ENCODE measurements at regions not wholly inside any gene's neighbourhood (a gene's known extent, or its start where the extent isn't known, plus 50 kb on each side); places are given as distances from the start of the nearest gene placed in this dataset.

DNA sequence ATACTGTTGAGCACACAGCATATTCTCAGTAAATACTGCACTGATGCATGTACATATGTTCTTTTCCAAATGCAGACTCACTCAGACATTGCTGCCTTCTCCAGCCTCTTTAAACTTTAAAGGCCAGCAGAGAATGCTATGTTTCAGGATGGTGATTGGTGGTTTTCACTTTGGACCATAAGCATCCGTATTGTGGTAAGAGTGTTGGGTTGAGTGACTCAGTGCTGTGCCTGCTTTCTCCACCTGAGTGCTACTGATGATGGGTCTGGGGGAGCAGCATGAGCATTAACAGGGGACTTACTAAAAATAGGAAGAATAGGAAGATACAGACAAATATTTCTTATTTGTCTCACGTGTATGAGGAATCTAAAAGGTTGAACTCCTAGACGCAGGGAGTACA lies 56.3 kb upstream of the ZNF92 start:
- H3K4me1 ChIP-seq (ENCODE audit: control insufficient read depth, extremely low read depth, insufficient read depth, low read length) = no peaks in the 10 kb centered on the region
- H3K36me3 ChIP-seq (ENCODE audit: control insufficient read depth, insufficient read depth, low read length) = no peaks in the 10 kb centered on the region
- H3K9ac ChIP-seq (ENCODE audit: insufficient read depth, low read length) = no peak overlapping the region
- H2AFZ ChIP-seq (ENCODE audit: low read length) = no peak overlapping the region
- TF ChIP-seq EZH2 (IDR thresholded peaks at IDR 0.05; ENCODE audit: low read length, missing control alignments) = no peak
- TF ChIP-seq, protein P1, sequence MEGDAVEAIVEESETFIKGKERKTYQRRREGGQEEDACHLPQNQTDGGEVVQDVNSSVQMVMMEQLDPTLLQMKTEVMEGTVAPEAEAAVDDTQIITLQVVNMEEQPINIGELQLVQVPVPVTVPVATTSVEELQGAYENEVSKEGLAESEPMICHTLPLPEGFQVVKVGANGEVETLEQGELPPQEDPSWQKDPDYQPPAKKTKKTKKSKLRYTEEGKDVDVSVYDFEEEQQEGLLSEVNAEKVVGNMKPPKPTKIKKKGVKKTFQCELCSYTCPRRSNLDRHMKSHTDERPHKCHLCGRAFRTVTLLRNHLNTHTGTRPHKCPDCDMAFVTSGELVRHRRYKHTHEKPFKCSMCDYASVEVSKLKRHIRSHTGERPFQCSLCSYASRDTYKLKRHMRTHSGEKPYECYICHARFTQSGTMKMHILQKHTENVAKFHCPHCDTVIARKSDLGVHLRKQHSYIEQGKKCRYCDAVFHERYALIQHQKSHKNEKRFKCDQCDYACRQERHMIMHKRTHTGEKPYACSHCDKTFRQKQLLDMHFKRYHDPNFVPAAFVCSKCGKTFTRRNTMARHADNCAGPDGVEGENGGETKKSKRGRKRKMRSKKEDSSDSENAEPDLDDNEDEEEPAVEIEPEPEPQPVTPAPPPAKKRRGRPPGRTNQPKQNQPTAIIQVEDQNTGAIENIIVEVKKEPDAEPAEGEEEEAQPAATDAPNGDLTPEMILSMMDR (conservative IDR thresholded peaks at IDR 0.05 in 1 of 2, IDR thresholded peaks at IDR 0.05 in 1 of 2; ENCODE audit: low read depth in 1 of 2, low read length in 2 of 2) = no peak
- no peak for DNase-seq (ENCODE audit: low read depth in 2 of 2)
- no peak overlapping the region for H3K27ac ChIP-seq (ENCODE audit: insufficient read depth, low read length)
- H3K4me2 ChIP-seq (ENCODE audit: extremely low read depth, insufficient read depth, low read length) = no peak overlapping the region
- H4K20me1 ChIP-seq (ENCODE audit: control insufficient read depth, extremely low read depth, insufficient read depth, low read length) = no peaks in the 10 kb centered on the region
- no peaks in the 10 kb centered on the region for H3K9me3 ChIP-seq (ENCODE audit: control insufficient read depth, insufficient read depth, low read depth, low read length)
- no peaks in the 10 kb centered on the region for H3K27me3 ChIP-seq (ENCODE audit: control insufficient read depth, insufficient read depth, low read length)
- H3K4me3 ChIP-seq (replicated peaks in 1 of 4; ENCODE audit: control extremely low read depth in 1 of 4, insufficient read depth in 1 of 4, low read depth in 3 of 4, low read length in 4 of 4) = no peak overlapping the region
- no peaks in the 10 kb centered on the region for H3K79me2 ChIP-seq (ENCODE audit: control insufficient read depth, insufficient read depth, low read length)

DNA sequence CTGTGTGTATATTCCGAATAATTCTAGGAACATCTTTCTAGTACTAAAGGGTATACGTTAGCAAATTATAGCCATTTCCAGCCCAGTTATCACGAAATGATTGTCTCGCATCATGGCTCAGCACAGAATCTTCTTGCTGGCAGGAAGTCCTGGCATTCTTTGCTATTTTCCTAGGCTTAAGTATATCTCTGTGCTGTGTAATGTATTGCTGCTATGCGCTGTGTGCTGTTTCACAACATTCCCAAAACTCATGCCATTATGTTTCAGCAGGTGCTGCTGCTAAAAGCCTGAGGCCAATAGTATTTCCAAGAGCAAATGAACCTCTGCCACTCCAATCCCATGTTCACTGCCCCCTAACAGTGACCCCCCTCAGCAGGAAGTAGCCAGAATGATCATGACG lies 62.9 kb upstream of the ZNF92 start:
- Histone ChIP-seq H2AFZ (ENCODE audit: low read length) (no peak overlapping the region), H3K9ac (ENCODE audit: insufficient read depth, low read length) (no peak overlapping the region), H3K27ac (ENCODE audit: insufficient read depth, low read length) (no peak overlapping the region), H3K4me3 (replicated peaks in 1 of 4; ENCODE audit: control extremely low read depth in 1 of 4, insufficient read depth in 1 of 4, low read depth in 3 of 4, low read length in 4 of 4) (no peak overlapping the region), H3K4me2 (ENCODE audit: extremely low read depth, insufficient read depth, low read length) (no peak overlapping the region), H3K27me3 (ENCODE audit: control insufficient read depth, insufficient read depth, low read length) (no peaks in the 10 kb centered on the region), H3K4me1 (ENCODE audit: control insufficient read depth, extremely low read depth, insufficient read depth, low read length) (no peaks in the 10 kb centered on the region), H4K20me1 (ENCODE audit: control insufficient read depth, extremely low read depth, insufficient read depth, low read length) (no peaks in the 10 kb centered on the region), H3K36me3 (ENCODE audit: control insufficient read depth, insufficient read depth, low read length) (no peaks in the 10 kb centered on the region), H3K9me3 (ENCODE audit: control insufficient read depth, insufficient read depth, low read depth, low read length) (no peaks in the 10 kb centered on the region), H3K79me2 (ENCODE audit: control insufficient read depth, insufficient read depth, low read length) (no peaks in the 10 kb centered on the region)
- no peak for DNase-seq (ENCODE audit: low read depth in 2 of 2)
- TF ChIP-seq, protein P1 (conservative IDR thresholded peaks at IDR 0.05 in 1 of 2, IDR thresholded peaks at IDR 0.05 in 1 of 2; ENCODE audit: low read depth in 1 of 2, low read length in 2 of 2) = no peak
- TF ChIP-seq EZH2 (IDR thresholded peaks at IDR 0.05; ENCODE audit: low read length, missing control alignments) = no peak

DNA sequence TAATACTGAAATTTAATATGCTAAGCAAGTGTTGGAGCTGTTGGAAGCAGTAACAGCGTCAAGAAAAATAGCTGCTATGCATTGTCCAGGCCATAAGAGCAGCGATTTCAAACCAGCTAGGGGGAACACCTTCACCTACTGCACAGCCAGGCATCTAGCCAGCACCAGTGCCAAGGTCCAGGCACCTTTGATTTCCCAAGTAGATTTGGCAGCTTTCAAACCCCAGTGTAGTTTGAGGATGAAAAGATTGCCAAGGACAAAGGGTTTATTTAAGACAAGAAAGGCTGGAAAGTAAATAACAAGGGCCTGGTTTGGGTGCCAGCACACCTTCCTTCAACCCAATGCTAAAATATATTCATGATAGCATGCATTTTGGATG lies 65.4 kb upstream of the ZNF92 start:
- H3K27me3 ChIP-seq (ENCODE audit: control insufficient read depth, insufficient read depth, low read length) = no peaks in the 10 kb centered on the region
- H3K4me2 ChIP-seq (ENCODE audit: extremely low read depth, insufficient read depth, low read length) = no peak overlapping the region
- no peaks in the 10 kb centered on the region for H4K20me1 ChIP-seq (ENCODE audit: control insufficient read depth, extremely low read depth, insufficient read depth, low read length)
- no peaks in the 10 kb centered on the region for H3K4me1 ChIP-seq (ENCODE audit: control insufficient read depth, extremely low read depth, insufficient read depth, low read length)
- no peak overlapping the region for H3K27ac ChIP-seq (ENCODE audit: insufficient read depth, low read length)
- H2AFZ ChIP-seq (ENCODE audit: low read length) = no peak overlapping the region
- H3K9ac ChIP-seq (ENCODE audit: insufficient read depth, low read length) = no peak overlapping the region
- H3K4me3 ChIP-seq (replicated peaks in 1 of 4; ENCODE audit: control extremely low read depth in 1 of 4, insufficient read depth in 1 of 4, low read depth in 3 of 4, low read length in 4 of 4) = no peak overlapping the region
- no peaks in the 10 kb centered on the region for H3K9me3 ChIP-seq (ENCODE audit: control insufficient read depth, insufficient read depth, low read depth, low read length)
- no peaks in the 10 kb centered on the region for H3K36me3 ChIP-seq (ENCODE audit: control insufficient read depth, insufficient read depth, low read length)
- H3K79me2 ChIP-seq (ENCODE audit: control insufficient read depth, insufficient read depth, low read length) = no peaks in the 10 kb centered on the region
- TF ChIP-seq, protein P1 (conservative IDR thresholded peaks at IDR 0.05 in 1 of 2, IDR thresholded peaks at IDR 0.05 in 1 of 2; ENCODE audit: low read depth in 1 of 2, low read length in 2 of 2) = no peak
- no peak for TF ChIP-seq EZH2 (IDR thresholded peaks at IDR 0.05; ENCODE audit: low read length, missing control alignments)
- DNase-seq (ENCODE audit: low read depth in 2 of 2) = no peak
